ENCODE measurements at regions not wholly inside any gene's neighbourhood (a gene's known extent, or its start where the extent isn't known, plus 50 kb on each side); places are given as distances from the start of the nearest gene placed in this dataset.

GRCh38 chr7:12085516-12085915 is 125.6 kb upstream of the TMEM106B start:
- H3K27ac Mint-ChIP-seq = no peak overlapping the region

More at GRCh38 chr7:12085516-12085915, 125.6 kb upstream of the TMEM106B start:
- Histone ChIP-seq H4K91ac (ENCODE audit: insufficient read length, low read depth, low read length) (no peak overlapping the region), H2BK120ac (ENCODE audit: low read depth, low read length, poor library complexity, severe bottlenecking) (no peak overlapping the region), H3K9me3 (ENCODE audit: control insufficient read depth, low read depth, low read length) (no peaks in the 10 kb centered on the region), H2BK12ac (ENCODE audit: insufficient read length, low read depth, low read length) (no peak overlapping the region), H3K4ac (ENCODE audit: low read depth, low read length) (no peak overlapping the region), H3T11ph (ENCODE audit: low read length) (no peak overlapping the region), H3K14ac (ENCODE audit: insufficient read depth, low read length) (no peak overlapping the region), H3K23me2 (ENCODE audit: insufficient read length, low read depth, low read length, poor library complexity, severe bottlenecking) (no peaks in the 10 kb centered on the region), H4K8ac (replicated peaks; ENCODE audit: insufficient read length, low read depth, low read length) (no peak overlapping the region), H4K5ac (ENCODE audit: insufficient read length, low read depth, low read length) (no peak overlapping the region), H2BK5ac (ENCODE audit: insufficient read length, low read length) (no peak overlapping the region), H2AFZ (ENCODE audit: low read length) (no peak overlapping the region), H2AK5ac (ENCODE audit: insufficient read length, low read length) (no peak overlapping the region), H3K23ac (ENCODE audit: insufficient read length, low read depth, low read length) (no peak overlapping the region), H3K27ac (ENCODE audit: insufficient read length, low read depth, low read length) (no peak overlapping the region), H3K56ac (ENCODE audit: insufficient read length, low read depth, low read length) (no peak overlapping the region), H4K20me1 (ENCODE audit: control insufficient read depth, insufficient read depth, insufficient read length) (no peaks in the 10 kb centered on the region), H3K79me1 (ENCODE audit: insufficient read depth, low read depth, low read length, poor library complexity, severe bottlenecking) (no peaks in the 10 kb centered on the region), H2BK15ac (ENCODE audit: low read depth, low read length) (no peak overlapping the region), H3K18ac (ENCODE audit: insufficient read length, low read depth, low read length) (no peak overlapping the region), H3K4me1 (ENCODE audit: insufficient read depth, low read length) (no peaks in the 10 kb centered on the region), H3K79me2 (ENCODE audit: insufficient read depth, low read length) (no peaks in the 10 kb centered on the region), H3K27me3 (ENCODE audit: insufficient read depth, low read length) (no peaks in the 10 kb centered on the region), H3K9ac (ENCODE audit: extremely low read depth, insufficient read length, low read length) (no peak overlapping the region), H2BK20ac (ENCODE audit: low read depth, low read length, poor library complexity, severe bottlenecking) (no peak overlapping the region), H3K4me2 (ENCODE audit: insufficient read depth, insufficient read length, low read length) (no peak overlapping the region)
- H3K9me3 Mint-ChIP-seq = peaks cover 0 to 6% of the 10 kb centered on the region in 2 experiments; a peak in 2 of 5 replicates
- TF ChIP-seq CTCF (conservative IDR thresholded peaks at IDR 0.05) = no peak
- WGBS (ENCODE audit: extremely low coverage, insufficient read length, low lambda C conversion rate) = no CpG with 5 or more reads among the region's 1 CpG
- no peaks in the 10 kb centered on the region for H3K27me3 Mint-ChIP-seq (ENCODE audit: low read depth)
- no peak overlapping the region for H3K4me3 Mint-ChIP-seq
- peaks cover 0 to 17% (median 5%) of the 10 kb centered on the region in 3 experiments; a peak in 3 of 7 replicates for H3K36me3 Mint-ChIP-seq (ENCODE audit: insufficient read depth in 1 of 3, low read depth in 3 of 3)
- no peak for DNase-seq
- H3K4me1 Mint-ChIP-seq = peaks cover 23 to 35% of the 10 kb centered on the region in 2 experiments

All from H9 (cell line).